Prostate gland (tissue), 2 donors: ENCODE measurements at regions not wholly inside any gene's neighbourhood (a gene's known extent, or its start where the extent isn't known, plus 50 kb on each side); places are given as distances from the start of the nearest gene placed in this dataset.

Experiments used
- POLR2A ChIP-seq: fragments of 450-650 bp; IDR thresholded peaks from one replicate; pipeline ENCODE4 v1.6.1; 2016; ENCODE audit warnings: antibody characterized with exemption, mild to moderate bottlenecking
- POLR2AphosphoS5 ChIP-seq: sonication (generic); formaldehyde crosslinking; IDR thresholded peaks from one replicate; pipeline ENCODE4 v1.6.1; 2017; ENCODE audit warnings: antibody characterized with exemption
- TF ChIP-seq, protein P1 (sequence below), 4 experiments: fragments of 200-600 bp in 2 of 4; fragments of 450-650 bp in 2 of 4; sonication (generic) in 2 of 4; IDR thresholded peaks; 1 replicate in 3 of 4; 2 replicates in 1 of 4; pipeline ENCODE4 v1.5.1; 2016 to 2019; ENCODE audit warnings: antibody characterized with exemption in 4 of 4, mild to moderate bottlenecking in 2 of 4, moderate library complexity in 2 of 4

- TF ChIP-seq, protein P1, sequence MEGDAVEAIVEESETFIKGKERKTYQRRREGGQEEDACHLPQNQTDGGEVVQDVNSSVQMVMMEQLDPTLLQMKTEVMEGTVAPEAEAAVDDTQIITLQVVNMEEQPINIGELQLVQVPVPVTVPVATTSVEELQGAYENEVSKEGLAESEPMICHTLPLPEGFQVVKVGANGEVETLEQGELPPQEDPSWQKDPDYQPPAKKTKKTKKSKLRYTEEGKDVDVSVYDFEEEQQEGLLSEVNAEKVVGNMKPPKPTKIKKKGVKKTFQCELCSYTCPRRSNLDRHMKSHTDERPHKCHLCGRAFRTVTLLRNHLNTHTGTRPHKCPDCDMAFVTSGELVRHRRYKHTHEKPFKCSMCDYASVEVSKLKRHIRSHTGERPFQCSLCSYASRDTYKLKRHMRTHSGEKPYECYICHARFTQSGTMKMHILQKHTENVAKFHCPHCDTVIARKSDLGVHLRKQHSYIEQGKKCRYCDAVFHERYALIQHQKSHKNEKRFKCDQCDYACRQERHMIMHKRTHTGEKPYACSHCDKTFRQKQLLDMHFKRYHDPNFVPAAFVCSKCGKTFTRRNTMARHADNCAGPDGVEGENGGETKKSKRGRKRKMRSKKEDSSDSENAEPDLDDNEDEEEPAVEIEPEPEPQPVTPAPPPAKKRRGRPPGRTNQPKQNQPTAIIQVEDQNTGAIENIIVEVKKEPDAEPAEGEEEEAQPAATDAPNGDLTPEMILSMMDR (IDR thresholded peaks at IDR 0.05): no peak
- TF ChIP-seq POLR2AphosphoS5: no peak
- TF ChIP-seq POLR2A: no peak
Measured at GRCh38 chr5:139745800-139746690, 49.6 kb upstream of the PSD2 start.
